ENCODE measurements at regions not wholly inside any gene's neighbourhood (a gene's known extent, or its start where the extent isn't known, plus 50 kb on each side); places are given as distances from the start of the nearest gene placed in this dataset.
A peak's percentile ranks its signal among the peaks of the same experiment; 100 is the strongest.

GRCh38 chr2:43129676-43130547 is 96.5 kb downstream of the ZFP36L2 start:
- no peak for DNase-seq (ENCODE audit: low read depth, low spot score)

GRCh38 chr2:43128559-43128955 is 97.8 kb downstream of the ZFP36L2 start:
- no peak for DNase-seq (ENCODE audit: low read depth, low spot score)

GRCh38 chr2:43127941-43128558 is 98.4 kb downstream of the ZFP36L2 start:
- no peak for DNase-seq (ENCODE audit: low read depth, low spot score)

- DNase-seq (ENCODE audit: low read depth, low spot score), result peak; percentile 48
Measured at GRCh38 chr2:43127208-43127940, 99.0 kb downstream of the ZFP36L2 start.

GRCh38 chr2:43126817-43127207 is 99.6 kb downstream of the ZFP36L2 start:
- DNase-seq (ENCODE audit: low read depth, low spot score), result no peak

GRCh38 chr2:43125090-43125998 is 101.1 kb downstream of the ZFP36L2 start:
- DNase-seq (ENCODE audit: low read depth, low spot score), result no peak

- no peak for DNase-seq (ENCODE audit: low read depth, low spot score)
Measured at GRCh38 chr2:43124687-43125057, 101.7 kb downstream of the ZFP36L2 start.

GRCh38 chr2:43123981-43124686 is 102.3 kb downstream of the ZFP36L2 start:
- no peak for DNase-seq (ENCODE audit: low read depth, low spot score)

- DNase-seq (ENCODE audit: low read depth, low spot score), result no peak
Measured at GRCh38 chr2:43123486-43123885, 102.9 kb downstream of the ZFP36L2 start.

- no peak for DNase-seq (ENCODE audit: low read depth, low spot score)
Measured at GRCh38 chr2:43123028-43123427, 103.4 kb downstream of the ZFP36L2 start.

- no peak for DNase-seq (ENCODE audit: low read depth, low spot score)
Measured at GRCh38 chr2:43121580-43122314, 104.7 kb downstream of the ZFP36L2 start.

- no peak for DNase-seq (ENCODE audit: low read depth, low spot score)
Measured at GRCh38 chr2:43119303-43119702, 107.1 kb downstream of the ZFP36L2 start.

- DNase-seq (ENCODE audit: low read depth, low spot score), result no peak
Measured at GRCh38 chr2:43117521-43118143, 108.8 kb downstream of the ZFP36L2 start.

GRCh38 chr2:43116988-43117387 is 109.4 kb downstream of the ZFP36L2 start:
- DNase-seq (ENCODE audit: low read depth, low spot score), result no peak

- no peak for DNase-seq (ENCODE audit: low read depth, low spot score)
Measured at GRCh38 chr2:43115881-43116280, 110.5 kb downstream of the ZFP36L2 start.

GRCh38 chr2:43114210-43114609 is 112.2 kb downstream of the ZFP36L2 start:
- DNase-seq (ENCODE audit: low read depth, low spot score), result no peak

GRCh38 chr2:43111788-43112554 is 114.4 kb downstream of the ZFP36L2 start:
- no peak for DNase-seq (ENCODE audit: low read depth, low spot score)

GRCh38 chr2:43110442-43110871 is 115.9 kb downstream of the ZFP36L2 start:
- no peak for DNase-seq (ENCODE audit: low read depth, low spot score)

GRCh38 chr2:43109261-43109743 is 117.1 kb downstream of the ZFP36L2 start:
- no peak for DNase-seq (ENCODE audit: low read depth, low spot score)
